ENCODE measurements at regions not wholly inside any gene's neighbourhood (a gene's known extent, or its start where the extent isn't known, plus 50 kb on each side); places are given as distances from the start of the nearest gene placed in this dataset.

DNA sequence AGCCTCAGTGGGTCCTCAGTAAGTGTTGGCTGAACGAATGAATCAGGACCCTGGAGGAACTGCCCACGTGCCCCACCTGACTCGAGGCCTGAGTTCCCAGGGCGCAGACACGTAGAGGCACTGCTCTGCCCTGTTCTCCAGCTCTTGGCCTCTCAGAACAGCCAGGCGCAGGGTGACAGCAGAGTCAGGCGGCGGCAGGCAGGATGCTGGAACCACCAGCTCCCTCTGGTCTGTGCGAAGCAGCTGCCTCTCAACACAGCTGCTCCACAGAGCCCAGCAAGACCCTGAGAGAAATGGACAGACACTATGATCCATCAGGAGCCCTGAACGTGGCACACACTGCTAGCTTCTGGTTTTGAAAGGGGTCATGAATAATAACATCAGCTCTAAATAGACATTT lies 53.1 kb upstream of the BCO1 start:
- no peak for DNase-seq

DNA sequence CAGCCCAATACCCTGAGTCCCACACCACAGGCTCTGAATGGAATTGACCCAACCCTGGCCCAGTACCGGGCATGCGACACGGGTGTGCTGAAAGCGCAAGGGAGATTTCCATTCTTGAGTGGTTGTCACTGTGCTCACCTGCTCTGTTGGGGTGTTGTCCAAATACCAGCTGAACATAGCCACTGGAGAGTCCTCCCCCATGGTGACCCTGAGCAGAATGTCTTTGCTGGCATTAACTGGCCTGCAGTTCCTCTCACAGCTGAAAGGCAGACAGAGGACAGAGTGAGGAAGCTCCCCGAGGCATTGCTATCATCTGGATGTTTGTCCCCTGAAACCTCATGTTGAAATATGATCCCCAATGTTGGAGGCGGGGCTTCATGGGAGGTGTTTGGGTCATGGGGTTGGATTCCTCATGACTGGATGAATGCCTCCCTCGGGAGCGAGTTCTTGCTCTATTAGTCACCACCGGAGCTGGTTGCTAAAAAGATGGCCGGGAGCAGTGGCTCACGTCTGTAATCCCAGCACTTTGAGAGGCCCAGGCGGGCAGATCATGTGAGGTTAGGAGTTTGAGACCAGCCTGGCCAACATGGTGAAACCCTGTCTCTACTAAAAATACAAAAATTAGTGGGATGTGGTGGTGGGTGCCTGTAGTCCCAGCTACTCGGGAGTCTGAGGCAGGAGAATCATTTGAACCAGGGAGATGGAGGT lies 57.3 kb upstream of the BCO1 start:
- peak; percentile 85 for DNase-seq

DNA sequence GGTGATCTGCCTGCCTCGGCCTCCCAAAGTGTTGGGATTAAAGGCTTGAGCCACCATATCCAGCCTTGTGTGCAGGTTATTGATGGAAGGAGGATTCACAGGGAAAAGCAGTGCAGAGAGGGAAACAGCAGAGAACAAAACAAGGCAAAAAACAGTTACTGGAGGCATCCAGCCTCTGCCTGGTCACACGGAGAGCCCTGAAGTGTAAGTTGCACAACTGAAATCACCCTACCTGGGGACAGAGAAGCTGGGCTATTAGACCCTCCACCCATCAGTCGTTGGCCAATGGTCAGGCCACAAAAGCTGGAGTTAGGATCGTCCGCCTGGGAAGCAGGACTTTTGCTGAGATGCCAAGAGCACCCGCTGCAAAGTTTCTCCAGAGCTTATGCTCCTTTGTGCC lies 57.9 kb upstream of the BCO1 start:
- DNase-seq: no peak

DNA sequence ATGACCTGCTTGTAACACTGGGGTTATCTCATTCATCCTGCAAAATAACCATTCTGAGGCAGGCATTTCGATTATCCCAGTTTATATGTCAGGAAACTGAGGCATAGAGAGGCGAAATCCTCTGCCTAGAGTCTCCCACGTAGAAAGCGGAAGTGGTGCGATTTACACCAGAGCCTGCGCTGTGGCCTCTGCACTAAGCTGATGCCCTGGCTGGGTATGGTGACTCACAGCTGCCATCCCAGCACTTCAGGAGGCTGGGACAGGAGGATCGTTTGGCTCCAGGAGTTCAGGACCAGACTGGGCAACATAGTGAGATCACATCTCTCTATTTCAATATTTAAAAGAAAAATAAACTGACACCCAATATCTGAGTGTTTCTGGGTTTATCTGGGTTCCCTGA lies 59.3 kb upstream of the BCO1 start:
- DNase-seq: no peak

DNA sequence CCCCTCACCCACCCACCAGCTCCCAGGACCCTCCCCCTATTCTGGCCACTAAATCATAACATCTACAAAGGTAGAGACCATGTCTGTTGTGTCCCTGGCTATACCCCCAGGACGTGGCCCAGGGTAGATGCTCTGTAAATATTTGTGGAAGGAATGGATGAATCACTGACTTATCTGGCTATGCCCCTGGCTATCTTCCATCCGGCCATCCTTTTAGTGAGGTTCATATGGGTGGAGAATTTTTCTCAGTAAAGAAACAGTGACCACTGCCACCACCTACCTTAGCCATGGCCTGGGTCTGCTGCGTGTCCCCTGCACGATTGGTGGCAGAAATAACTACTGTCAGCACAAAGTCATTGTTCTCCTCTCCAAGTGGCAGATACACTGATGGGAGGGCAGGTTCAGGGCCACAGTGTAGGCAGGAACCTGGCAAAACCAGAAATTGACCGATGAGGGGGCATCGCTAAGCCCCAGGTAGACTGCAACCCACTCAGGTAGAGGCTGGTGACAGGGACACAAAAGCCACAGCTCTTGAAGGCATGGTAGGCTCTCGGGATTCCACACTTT lies 63.1 kb upstream of the BCO1 start:
- no peak for DNase-seq

DNA sequence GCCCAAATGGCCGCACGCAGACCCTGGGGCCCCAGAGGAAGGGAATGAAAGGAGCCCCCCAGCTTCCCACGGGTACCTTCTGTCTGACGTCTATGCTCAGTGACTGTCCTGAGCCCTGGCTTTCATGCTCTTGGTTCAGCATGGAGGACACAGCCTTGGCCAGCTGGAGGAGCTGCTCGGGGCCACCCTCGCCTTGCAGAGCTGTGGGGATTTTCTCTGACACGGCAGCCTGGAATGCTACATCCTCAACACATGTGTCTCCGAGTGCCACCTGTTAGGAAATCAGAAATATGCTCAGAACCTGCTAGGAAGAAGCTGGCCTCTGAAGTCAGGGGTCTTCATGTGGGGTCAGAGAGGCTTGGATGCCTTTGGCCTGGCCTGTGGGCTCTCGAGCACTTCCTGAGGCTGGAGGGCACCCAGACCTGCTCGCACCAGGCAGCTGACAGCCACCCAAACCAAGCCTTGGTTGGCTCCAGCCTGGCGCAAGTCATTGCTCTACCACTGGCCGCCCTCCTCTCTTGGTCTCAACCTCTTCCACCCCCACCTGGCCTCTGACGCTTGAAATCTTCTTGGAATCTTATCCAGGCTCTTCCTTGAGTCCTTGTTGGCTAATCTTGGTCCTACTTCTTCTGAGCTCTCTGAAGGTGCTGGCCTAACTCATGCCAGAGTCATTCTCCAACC lies 63.7 kb upstream of the BCO1 start:
- no peak for DNase-seq

DNA sequence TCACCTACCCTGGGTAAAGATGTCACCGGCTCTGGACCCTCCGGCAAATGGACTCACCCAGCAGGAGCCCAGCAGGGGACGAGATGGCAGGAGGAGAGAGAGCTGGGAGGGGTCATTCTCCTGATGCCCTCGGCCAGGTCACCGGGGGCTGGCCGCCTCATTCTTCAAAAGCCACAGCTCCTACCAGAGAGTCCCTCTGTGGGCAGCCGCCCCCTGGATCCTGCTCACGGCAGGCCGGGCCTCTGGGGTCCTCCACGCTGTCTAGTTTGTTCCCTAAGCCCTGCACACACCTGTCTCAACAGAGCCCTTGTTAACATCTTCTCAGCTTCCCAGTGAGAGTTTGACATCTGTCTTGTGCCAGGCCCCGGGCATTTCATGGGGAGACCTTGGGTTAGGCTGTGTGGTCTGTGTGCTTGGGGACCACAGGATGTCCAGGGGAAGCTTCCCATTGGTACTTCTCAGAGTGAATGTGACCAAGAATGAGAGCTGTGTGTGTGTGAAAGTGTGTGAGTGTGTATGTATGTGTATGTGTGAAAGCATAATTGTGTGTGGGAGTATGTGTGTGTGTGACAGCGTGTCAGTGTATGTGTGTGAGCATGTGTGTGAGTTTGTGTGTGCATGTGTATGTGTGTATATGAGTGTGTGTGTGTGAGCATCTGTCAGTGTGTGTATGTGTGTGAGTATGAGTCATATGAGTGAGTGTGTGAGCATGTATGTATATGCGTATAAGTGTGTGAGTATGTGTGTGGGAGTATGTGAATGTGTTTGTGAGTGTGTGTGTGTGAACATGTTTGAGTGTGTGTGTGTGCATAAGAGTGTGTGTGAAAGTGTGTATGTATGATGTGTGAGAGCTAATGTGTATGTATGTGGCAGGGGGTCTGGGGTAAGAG lies 65.5 kb upstream of the BCO1 start:
- no peak for DNase-seq

DNA sequence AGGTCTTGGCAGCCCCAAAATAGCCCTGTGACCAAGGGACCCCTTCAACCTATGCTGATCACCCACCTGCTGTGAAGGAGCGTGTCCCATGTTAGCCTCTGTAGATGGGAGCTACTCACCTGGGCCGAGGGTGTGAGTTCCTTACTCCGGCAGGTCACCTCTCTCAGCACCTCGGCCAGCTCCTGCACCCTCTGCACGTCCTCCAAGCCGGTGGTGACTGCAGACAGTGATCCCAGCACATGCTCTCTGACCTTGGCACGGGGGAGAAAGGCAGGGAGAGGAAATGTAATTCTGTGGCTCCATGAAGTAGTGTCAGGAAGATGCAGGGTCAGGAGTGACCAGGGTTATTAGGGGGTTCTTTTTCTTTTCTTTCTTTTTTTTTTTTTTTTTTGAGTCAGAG lies 67.7 kb upstream of the BCO1 start:
- no peak for DNase-seq

DNA sequence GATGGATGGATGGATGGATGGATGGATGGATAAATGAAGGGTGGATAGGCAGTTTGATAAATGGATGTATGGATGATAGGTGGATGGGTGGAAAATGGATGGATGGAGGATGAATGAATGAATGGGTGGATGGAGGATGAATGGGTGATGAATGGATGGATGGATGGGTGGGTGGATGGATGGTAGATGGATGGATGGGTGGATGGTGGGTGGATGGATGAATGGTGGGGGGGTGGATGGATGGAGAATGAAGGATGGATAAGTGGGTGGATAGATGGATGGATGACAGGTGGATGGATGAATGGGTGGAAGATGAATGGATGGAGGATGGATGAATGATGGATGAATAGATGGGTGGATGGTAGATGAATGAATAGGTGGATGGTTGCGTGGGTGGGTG lies 70.1 kb upstream of the BCO1 start:
- no peak for DNase-seq

DNA sequence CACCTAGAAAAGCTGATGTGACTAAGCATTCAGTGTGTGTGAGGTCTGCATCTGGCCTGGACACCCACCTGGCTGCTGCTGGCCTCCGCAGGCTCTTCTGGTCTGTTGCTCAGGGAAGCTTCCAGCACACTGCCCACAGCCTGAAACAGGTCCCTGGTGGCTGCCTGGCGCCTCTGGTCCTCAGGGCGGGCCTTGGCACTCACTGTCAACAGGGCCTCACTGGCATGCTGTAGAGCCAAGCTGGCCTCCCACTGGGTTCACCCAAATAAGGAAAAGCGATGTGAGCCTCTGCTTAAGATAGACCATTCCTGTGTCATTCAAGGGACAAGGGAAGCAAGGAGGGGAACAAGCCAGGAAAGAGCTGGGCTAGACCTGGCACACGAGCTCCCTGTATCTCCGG lies 70.6 kb upstream of the BCO1 start:
- DNase-seq: no peak

DNA sequence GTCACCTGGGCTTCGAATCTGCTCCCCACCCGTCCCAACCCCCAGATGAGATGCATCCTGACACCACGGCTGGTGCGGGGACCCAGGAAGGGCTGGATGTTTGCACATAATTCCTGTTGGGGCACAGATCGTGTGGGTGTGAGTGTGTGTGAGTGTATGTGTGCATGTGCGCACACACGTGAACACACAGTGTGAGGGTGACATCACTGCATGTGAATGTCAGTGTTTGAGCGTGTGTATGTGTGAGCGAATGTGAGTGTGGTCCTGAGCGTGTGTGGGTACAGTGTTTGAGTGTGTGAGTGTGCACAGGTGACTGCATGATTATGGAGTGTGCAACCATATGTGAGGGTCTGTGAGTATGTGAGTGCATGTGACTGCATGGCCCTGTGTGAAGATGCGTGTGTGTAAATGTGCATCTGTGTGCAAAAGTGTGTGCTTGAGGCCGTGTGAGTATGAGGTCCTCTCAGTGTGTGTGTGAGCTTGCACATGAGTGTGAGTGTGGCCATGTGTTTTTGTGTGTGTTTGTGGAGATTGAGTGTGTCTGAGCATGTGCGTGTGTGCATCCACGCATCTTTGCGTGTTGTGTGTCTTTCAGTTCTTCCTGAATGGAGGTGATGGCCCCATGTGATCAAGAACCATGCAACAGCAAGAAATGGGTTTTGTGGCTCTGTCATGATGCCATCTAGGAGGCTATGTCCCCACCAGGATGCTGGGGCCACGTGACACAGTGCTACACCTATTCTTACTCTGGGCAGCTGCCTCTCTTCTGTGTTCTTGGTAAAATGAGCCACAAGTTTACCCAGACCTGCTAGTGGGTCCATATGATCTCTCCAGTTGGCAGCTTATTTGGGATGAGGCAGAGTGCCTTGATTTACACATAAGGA lies 70.5 kb upstream of the GCSH start:
- no peak for DNase-seq

DNA sequence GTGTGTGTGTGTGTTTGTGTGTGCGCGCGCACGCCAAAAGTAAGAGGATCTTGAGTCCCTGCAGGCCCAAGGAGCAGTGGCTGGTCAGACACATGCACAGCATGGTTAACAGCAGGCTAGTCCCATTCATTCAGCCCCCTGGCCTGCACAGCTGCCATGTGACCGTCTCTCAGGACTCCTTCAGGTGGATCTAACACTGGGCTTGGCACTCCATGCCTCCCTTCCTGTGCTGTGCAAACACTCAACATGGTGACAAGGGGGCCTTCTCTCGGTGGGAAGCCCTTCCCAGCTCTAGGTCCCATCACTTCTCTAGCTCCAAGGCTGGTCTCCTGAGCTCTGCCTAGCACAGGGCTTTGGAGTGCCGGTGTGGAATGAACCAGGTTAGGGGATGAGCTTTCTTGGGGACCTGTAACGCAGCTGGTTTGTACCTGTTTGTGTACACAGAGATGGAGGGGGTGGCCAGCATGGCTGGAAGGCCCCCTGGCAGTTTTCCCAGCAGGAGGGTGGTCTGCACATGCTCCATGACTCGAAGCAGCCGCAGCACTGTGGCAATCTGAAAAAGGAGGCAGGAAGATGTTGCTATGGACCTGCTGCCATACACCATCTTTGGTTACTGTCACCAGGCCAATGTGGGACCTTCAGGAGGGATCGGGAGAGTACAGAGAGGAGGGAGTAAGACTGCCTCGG lies 69.4 kb upstream of the GCSH start:
- DNase-seq: no peak

DNA sequence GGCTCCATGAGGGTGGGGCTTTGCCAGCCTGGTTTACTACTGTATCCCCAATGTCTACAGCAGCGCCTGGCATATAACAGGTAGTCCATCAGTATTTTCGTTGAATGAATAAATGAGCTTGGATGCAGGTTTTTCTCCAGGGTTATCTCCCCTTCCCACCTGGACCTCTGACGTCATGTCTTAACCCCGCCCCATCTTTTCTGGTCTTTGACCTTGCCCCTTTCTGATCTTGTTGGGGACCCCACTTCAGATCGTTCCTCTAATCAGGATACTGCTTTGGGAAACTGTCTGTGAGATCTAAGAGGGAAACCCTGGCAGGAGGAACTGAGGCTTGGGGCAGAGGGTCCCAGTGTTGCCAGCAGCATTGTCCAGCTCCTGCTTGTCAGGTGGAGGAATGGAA lies 68.8 kb upstream of the GCSH start:
- no peak for DNase-seq

DNA sequence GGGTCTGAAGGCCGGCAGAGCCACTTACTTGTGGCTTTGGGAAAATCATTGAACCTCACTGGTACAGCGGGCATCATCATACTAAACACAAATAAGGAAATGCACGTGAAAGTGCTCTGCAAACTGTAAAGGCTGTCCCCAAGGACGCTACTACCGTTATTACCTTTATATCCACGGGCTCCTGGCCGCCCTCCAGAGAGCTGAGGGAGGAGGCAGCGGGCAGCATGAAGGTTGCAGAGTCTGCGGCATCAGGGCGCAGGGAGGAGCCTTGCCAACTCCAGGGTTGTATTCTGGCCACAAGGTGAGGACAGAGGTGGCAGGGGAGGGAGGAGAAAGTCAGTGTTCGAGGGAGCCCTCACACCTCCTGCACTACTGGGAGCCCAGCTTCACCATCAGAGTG lies 68.3 kb upstream of the GCSH start:
- no peak for DNase-seq

DNA sequence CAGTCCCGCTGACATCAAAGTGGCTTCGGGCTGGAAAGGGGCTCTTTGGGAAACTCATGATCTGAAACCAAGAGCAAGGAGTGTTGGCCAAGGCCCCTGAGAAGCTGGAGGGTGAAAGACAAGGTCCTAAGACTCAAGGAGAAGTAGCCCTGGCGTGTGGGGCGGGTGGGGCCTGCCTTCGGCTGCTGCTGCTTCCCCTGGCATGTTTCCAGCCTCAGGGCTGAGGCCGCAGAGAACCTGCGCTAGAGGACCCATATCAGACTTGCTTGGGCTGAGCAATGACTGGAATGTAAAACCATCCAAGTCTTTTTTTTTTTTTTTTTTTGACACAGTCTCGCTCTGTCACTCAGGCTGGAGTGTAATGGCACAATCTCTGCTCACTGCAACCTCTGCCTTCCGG lies 67.5 kb upstream of the GCSH start:
- DNase-seq: no peak

DNA sequence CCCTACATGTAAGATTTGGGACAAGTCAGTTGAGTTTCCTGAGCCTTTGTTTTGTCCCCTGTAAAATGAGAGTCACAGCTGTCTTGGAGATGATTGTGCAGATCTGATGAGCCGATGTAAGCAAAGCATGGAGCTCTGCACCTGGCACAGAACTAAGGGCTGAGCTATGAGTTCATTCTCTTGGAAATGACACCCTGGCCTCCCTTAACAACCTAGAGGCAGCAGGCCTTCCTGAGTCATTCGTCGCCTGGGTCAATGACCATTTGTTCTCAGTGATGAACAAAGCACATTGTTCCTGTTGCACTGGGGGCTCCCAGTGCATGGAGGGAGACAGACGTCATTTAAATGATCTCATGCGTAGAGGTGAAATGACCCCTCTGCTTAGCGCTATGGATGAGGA lies 62.8 kb upstream of the GCSH start:
- no peak for DNase-seq

DNA sequence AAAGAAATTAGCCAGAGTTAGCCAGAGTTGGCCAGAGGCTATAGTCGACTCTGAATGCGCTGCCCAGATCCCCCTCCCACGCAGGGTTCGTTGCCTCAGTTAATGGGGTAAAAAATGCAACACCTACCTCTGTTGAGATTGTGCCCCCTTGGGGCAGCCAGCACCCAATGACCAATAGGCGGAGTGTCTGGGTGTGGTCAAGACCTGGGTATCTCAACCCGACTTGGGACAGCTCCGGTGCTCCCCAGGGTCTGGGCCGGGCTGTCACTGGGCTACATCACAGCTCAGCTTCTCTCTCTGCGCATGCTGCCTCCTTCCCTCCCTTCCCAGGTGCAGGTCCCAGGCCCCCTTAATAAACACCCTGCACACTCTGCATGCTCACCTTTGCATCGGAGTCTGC lies 59.6 kb upstream of the GCSH start:
- no peak for DNase-seq

DNA sequence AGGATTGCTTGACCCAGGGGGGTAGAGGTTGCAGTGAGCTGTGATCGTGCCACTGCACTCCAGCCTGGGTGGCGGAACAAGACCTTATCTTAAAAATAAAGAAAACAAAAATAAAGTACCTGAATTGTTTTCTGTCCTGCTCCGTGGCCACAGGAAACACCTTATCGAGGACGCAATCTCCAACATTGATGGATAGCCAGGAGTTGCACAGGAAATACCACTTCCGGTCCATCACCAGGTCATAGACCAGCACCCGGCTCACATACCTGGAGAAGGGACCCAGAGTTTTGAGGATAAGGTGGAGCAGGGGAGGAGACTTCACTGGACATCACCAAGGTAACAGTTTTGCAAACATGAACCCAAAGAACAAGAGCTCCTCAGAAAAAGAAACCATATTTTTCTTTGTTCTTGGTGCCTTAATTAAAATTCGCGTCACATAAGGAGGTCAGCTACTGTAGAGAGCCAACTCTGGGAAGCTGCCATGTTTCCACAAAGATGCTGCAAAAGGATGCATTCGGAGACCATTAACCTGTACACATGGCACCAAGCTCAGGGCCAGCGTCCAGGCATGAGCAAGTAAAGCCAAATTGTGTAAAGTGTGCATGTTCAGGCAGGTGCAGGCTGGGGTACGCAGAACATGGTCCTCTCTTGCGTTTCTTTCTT lies 55.6 kb upstream of the GCSH start:
- no peak for DNase-seq

DNA sequence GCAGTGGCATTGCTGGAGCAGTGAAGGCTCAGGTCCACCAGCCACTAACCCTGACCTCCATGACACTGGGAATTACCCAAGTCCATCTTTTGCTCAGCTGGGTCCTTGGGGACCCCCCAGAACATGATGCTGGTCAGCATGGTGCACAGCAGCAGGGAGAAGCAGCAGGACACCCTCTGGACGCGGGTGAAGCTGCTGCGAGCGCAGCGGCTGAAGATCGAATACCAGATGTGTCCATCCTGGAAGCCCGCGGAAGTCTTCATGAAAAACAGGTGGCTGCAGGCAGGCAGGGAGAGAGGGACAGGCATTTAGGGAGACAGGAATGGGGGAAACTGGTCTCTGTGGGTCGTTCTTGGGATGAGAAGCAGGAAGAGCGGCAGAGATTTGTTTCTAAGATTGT lies 53.4 kb upstream of the GCSH start:
- no peak for DNase-seq

DNA sequence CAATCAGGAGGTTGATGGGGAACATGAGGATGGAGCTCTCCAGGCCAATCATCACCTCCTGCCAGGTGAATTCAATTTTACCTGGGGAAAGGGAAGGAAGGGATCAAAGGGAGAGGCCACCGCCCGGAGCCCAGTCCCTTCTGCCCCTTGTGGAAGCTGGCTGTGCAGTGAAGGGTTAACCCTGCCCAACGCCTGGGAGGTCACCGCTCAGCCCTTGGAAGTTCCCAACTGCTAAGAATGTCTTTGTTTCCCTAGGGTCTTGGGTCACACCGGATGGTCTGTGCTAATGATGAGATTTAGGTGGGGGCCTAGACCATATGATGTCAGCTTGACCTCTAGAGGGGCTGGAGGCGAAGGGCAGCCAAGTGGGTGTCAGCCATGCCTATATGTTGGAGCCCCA lies 52.1 kb upstream of the GCSH start:
- DNase-seq: no peak

All from skin of body (tissue), 1 donor.